Activated naive CD4-positive, alpha-beta T cell treated with anti-CD3 and anti-CD28 coated beads, Interleukin-2, amount 50 U/mL, for 72 hours (primary cell): ENCODE measurements at regions not wholly inside any gene's neighbourhood (a gene's known extent, or its start where the extent isn't known, plus 50 kb on each side); places are given as distances from the start of the nearest gene placed in this dataset.
A peak's percentile ranks its signal among the peaks of the same experiment; 100 is the strongest.

Experiments used
- ATAC-seq, 2 donors: fragments of 150-1000 bp; cut with Tn5 transposase; 2 replicates each; pipeline ENCODE4 v1.10.0; 2021; ENCODE audit warnings: mild to moderate bottlenecking in 2 of 2, moderate library complexity in 2 of 2
- DNase-seq, 2 donors: peaks; one replicate each; pipeline ENCODE4 v3.0.0; 2021 to 2022; ENCODE audit warnings: low spot score in 2 of 2
- H3K27ac Mint-ChIP-seq, 2 donors: one replicate each; pipeline ENCODE4 v1.8.0; 2022; ENCODE audit warnings: mild to moderate bottlenecking in 2 of 2, mixed read lengths in 2 of 2
- H3K36me3 Mint-ChIP-seq, 2 donors: one replicate each; pipeline ENCODE4 v1.8.0; 2022; ENCODE audit warnings: mixed read lengths in 2 of 2
- H3K9me3 Mint-ChIP-seq, 2 donors: one replicate each; pipeline ENCODE4 v1.8.0; 2022; ENCODE audit warnings: mixed read lengths in 2 of 2

DNA sequence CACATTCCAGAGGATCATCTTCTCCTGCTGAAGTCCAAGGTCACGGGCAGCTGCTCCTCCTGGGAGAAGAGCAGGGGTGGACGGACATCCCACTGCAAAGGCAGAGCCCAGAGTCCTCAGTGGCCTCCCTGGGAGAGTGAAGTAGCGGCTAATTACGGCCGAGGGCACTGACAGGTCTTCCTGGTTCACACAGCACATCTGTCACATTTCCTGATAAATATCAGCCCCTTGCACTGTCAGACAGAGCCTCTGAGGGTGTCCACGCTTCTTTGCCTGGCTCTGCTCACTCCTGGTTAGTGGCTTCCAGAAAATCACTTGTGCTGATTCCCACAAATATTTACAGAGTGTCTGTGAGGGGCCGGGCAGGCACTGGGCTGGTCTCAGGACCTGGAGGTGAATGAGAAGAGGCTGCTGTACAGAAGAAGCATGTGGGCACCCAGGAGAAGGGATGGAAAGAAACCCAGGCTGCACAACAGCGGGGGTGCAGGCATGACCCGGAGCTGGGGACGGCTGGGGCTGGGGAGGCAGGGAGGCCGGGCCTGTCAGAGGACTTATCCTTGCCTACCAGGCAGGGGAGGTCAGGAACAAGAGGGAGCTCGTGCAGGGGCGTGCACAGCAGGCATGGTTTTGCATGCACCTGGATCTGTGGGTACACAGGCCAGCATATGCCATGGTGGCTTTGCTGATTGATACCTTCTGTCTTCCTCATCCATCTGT lies 258.2 kb upstream of the TNRC6C start:
- no peak for DNase-seq
- no peak overlapping the region for H3K27ac Mint-ChIP-seq
- ATAC-seq, result no peak
- peaks cover 19 to 35% of the 10 kb centered on the region in 2 donors for H3K36me3 Mint-ChIP-seq
- peaks cover 9 to 27% of the 10 kb centered on the region in 2 donors for H3K9me3 Mint-ChIP-seq

DNA sequence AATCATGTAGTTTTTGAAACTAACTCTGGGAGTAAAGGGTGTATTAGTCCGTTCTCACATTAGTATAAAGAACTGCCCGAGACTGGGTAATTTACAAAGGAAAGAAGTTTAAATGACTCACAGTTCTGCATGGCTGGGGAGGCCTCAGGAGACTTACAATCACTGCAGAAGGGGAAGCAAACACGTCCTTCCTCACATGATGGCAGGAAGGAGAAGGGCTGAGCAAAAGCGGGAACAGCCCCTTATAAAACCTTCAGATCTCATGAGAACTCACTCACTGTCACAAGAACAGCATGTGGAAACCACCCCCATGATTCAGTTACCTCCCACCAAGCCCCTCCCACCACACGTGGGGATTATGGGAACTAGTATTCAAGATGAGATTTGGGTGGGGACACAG lies 256.5 kb upstream of the TNRC6C start:
- peaks cover 20 to 37% of the 10 kb centered on the region in 2 donors for H3K36me3 Mint-ChIP-seq
- H3K9me3 Mint-ChIP-seq, result peaks cover 9 to 27% of the 10 kb centered on the region in 2 donors
- no peak for ATAC-seq
- H3K27ac Mint-ChIP-seq, result no peak overlapping the region
- DNase-seq, result no peak

DNA sequence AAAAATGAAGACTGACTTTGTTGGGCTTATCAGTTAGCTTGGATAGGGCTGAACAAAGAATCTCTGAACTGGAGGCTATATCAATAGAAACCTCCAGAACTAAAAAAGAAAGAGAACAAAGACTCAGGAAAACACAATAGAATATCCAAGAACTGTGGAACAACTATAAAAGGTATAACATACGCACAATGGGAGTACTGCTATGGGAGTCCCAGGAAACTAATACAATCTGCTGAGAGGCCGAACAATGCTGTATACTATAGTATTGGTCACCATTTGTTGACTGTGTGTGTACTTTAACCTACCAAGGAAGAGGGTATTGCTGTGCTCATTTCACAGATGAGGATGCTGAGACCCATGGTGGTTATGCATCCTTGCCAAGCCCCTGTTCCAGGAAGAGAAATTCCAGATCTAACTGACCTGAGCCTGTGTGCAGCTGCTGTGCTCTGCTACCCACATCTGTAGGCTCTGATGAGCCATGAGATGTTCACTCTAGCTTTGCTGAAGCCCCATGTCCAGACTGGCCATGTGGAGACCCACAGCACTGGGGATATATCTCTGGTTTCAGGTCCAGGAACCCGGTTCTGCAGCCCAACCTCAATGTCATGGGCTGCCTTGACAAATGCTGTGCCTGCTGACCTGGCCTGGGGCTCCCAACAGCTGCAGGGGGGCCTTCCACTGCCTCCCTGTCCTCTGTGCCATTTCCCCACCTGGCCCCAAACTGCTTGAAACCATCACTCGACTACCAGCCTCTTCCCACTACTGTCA lies 254.3 kb upstream of the TNRC6C start:
- ATAC-seq, result no peak
- peaks cover 20 to 37% of the 10 kb centered on the region in 2 donors for H3K36me3 Mint-ChIP-seq
- H3K9me3 Mint-ChIP-seq, result peaks cover 9 to 32% of the 10 kb centered on the region in 2 donors

DNA sequence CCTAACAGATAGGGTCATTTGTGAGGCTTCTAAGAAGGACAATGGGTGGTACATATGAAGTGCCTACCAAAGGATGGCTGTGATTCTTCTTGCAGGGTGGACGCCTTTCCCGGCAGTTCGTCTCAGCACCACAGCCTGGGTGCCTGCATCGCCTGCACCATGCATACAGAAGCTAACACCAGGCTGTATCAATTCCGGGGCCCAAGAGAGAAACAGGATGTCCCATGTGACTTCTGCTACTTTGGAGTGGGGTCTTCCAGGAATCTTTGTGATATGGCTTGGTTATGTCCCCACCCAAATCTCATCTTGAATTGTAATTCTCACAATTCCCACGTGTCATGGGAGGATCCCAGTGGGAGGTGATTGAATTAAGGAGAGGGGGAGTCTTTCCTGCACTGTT lies 251.6 kb upstream of the TNRC6C start:
- Mint-ChIP-seq H3K9me3 (peaks cover 9 to 27% of the 10 kb centered on the region in 2 donors), H3K27ac (no peak overlapping the region), H3K36me3 (peaks cover 20 to 29% of the 10 kb centered on the region in 2 donors)
- DNase-seq (no peak), ATAC-seq (no peak)

More for the DNA sequence above, 254.3 kb upstream of the TNRC6C start:
- no peak overlapping the region for H3K27ac Mint-ChIP-seq
- DNase-seq, result no peak

DNA sequence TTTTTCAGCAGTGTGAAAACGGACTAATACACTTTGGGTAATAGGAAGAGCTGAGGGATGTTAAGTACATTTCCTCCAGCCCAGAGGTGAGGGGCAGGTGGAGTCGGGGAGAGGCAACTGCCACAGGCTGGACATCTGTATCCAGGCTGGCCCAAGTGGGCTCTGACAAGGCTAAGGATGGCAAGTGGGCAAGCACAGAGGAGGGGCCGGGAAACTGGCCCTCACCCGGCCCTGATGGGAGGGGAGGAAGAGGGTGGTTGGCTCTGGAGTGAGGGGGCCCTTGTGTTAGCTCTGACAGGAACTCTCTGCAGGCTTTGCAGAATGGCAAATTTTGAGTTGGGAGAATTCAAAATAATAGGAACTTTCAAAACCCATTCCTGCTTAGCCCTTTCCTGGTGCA lies 251.0 kb upstream of the TNRC6C start:
- peaks cover 20 to 22% of the 10 kb centered on the region in 2 donors for H3K36me3 Mint-ChIP-seq
- DNase-seq, result no peak
- H3K9me3 Mint-ChIP-seq, result peaks cover 9 to 21% of the 10 kb centered on the region in 2 donors
- no peak overlapping the region for H3K27ac Mint-ChIP-seq
- no peak for ATAC-seq

DNA sequence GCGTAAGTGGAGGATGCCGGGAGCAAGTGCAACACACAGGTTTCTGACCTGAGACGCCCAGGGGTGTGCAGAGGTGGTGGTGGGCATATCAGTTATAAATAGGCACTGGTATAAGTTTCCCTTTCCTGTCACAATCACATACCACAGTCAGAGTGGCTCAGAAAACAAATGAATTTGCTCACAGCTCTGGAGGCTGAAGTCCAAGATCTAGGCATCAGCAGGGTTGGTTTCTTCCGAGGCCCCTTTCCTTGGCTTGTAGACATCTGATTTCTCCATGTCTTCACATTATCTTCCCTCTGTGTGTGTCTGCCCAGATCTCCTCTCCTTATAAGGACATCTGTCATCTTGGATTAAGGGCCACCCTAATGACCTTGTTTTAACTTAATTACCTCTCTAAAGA lies 250.5 kb upstream of the TNRC6C start:
- no peak overlapping the region for H3K27ac Mint-ChIP-seq
- H3K9me3 Mint-ChIP-seq, result peaks cover 8 to 20% of the 10 kb centered on the region in 2 donors
- peaks cover 20 to 21% of the 10 kb centered on the region in 2 donors for H3K36me3 Mint-ChIP-seq
- ATAC-seq, result no peak
- DNase-seq, result no peak

DNA sequence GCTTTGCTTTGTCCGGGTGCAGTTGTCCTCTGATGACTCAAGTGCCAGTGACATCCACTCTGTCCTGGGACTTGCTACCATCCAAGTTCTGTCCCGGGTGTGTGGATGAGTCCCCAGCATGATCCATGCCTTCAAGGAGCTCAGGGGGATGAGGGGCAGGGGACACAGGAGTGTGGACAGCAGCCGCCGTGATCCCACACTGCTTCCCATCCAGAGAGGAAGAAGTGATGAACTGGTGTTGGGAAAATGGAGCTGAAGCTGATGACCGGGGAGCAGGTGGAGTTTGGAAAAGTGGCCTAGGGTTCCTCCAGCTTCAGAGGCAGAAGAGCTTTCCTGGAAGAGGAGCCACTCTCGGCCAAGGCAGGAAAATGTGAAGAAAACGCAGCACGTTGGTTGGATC lies 249.6 kb upstream of the TNRC6C start:
- no peak overlapping the region for H3K27ac Mint-ChIP-seq

DNA sequence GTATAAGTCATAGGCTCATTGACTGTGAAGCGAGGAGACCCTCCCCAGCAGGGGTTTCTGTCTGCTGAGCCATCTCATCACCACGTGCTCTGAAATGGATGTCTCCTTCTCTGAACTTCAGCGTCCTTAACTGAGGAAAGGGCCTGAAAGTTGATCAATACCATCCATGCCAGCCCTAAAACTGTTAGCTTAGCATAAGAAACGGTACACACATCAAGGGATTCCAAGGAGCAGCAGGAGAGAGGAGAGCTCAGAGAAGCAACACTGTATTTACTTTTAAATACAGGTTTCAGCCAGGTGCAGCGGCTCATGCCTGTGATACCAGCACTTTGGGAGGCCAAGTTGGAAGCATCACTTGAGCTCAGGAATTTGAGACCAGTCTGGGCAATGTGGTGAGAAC lies 248.9 kb upstream of the TNRC6C start:
- H3K36me3 Mint-ChIP-seq, result peaks cover 8 to 9% of the 10 kb centered on the region in 2 donors
- peaks cover 0 to 16% of the 10 kb centered on the region in 2 donors for H3K9me3 Mint-ChIP-seq
- ATAC-seq (no peak), DNase-seq (no peak)
- H3K27ac Mint-ChIP-seq, result no peak overlapping the region

More for the DNA sequence above, 249.6 kb upstream of the TNRC6C start:
- ATAC-seq (no peak), DNase-seq (no peak)
- Mint-ChIP-seq H3K9me3 (peaks cover 2 to 11% of the 10 kb centered on the region in 2 donors), H3K36me3 (peaks cover 11 to 14% of the 10 kb centered on the region in 2 donors)

DNA sequence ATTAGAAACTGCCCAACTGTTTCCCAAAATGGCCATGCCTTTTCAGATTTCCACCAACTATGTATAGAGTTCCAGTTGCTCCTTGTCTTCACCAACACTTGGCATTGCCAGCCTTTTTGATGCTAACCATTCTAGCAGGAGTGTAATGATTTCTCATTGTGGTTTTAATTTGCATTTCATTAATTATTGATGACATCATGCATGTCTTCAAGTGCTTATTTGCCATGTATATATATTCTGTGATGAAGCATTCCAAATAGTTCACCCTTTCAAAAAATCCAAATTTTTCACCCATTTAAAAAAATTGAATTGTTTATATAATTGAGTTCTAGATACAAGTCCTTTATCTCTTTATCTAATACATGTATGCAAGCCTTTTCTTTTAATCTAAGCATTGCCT lies 245.9 kb upstream of the TNRC6C start:
- DNase-seq (no peak), ATAC-seq (no peak)
- H3K27ac Mint-ChIP-seq, result no peak overlapping the region
- peaks cover 0 to 10% of the 10 kb centered on the region in 2 donors for H3K9me3 Mint-ChIP-seq
- H3K36me3 Mint-ChIP-seq, result peaks cover 0 to 9% of the 10 kb centered on the region in 2 donors

DNA sequence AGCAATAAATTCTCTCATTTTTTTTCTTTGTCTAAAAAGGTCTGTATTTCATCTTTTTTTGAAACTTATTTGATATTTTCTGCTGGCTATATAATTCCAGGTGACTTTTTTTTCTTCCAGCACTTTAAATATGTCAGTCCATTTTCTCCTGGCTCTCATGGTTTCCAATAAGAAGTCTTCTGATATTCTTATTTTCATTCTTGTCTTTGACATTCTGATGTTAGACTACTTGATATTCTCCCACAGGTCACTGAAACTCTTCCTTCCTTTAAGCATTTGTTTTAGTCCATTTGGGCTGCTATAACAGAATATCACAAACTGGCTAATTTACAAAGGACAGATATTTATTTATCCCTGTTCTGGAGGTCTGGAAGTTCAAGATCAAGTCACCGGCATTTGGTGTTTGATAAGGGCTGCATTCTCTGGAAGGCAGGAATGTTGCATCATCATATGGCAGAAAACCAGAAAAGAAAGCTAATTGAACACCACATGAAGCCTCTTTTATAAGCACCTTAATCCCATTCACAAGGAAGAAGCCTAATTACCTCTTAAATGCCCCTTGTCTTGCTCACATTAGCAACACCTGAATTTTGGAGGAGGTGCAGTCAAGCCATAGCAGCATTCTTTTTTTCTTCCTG lies 242.1 kb upstream of the TNRC6C start:
- no peak for ATAC-seq
- Mint-ChIP-seq H3K27ac (no peak overlapping the region), H3K9me3 (peaks cover 6 to 24% of the 10 kb centered on the region in 2 donors), H3K36me3 (peaks cover 0 to 17% of the 10 kb centered on the region in 2 donors)
- no peak for DNase-seq

DNA sequence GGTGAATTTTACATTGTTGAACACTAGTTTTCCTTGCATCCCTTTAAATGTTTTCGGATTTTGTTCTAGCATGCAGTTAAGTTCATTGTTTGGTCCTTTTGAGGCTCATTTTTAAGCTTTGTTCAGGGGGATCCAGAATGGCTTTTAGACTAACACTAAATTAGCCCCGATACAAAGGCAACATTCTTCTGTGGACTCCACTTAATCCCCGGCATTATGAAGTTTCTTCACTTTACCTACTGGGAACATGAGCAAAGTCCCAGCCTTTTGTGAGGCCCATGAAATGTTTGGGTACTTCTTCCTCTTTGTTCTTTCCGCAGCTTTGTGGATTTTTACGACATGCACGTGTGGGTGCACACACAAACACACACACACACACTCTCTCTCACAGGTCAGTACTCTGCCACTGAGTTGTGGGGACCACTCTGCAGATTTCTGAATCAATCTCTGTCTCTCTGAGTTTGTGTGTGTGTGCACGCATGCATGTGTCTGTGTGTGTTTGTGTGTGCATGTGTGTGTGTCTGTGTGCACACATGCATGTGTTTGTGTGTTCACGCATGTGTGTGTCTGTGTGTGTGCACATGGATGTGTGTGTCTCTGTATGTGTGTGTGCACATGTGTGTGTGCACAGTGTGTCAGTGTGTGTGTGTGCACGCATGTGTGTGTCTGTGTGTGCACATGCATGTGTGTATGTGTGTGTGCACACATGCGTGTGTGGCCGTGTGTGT lies 240.4 kb upstream of the TNRC6C start:
- ATAC-seq (no peak), DNase-seq (no peak)
- Mint-ChIP-seq H3K9me3 (peaks cover 6 to 24% of the 10 kb centered on the region in 2 donors), H3K36me3 (peaks cover 0 to 17% of the 10 kb centered on the region in 2 donors), H3K27ac (no peak overlapping the region)

DNA sequence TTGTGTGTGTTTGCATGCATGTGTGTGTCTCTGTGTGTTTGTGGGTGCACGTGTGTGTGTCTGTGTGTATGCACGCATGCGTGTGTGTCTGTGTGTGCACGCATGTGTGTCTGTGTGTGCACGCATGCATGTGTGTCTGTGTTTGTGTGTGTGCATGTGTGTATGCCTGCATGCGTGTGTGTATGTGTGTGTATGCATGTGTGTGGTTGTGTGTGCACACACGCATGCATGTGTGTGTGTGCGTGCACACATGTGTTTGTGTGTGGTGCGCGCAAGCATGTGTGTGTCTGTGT lies 239.9 kb upstream of the TNRC6C start:
- Mint-ChIP-seq H3K36me3 (peaks cover 0 to 17% of the 10 kb centered on the region in 2 donors), H3K27ac (no peak overlapping the region), H3K9me3 (peaks cover 6 to 24% of the 10 kb centered on the region in 2 donors)
- ATAC-seq (no peak), DNase-seq (no peak)

DNA sequence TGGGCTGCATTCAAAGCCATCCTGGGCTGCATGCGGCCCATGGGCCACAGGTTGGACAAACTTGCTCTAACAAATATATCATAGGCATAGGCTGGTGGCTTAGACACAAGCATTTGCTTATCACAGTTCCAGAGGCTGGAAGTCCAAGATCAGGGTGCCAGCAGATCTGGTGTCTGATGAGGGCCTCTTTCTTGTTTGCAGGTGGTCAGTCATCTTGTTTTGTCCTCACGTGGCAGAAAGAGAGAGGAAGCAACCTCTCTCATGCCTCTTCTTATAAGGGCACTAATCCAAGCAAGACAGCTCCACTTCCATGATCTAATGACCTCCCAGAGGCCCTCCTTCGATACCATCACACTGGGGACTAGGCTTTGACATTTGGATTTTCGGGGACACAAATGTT lies 238.7 kb upstream of the TNRC6C start:
- ATAC-seq (no peak), DNase-seq (no peak)
- Mint-ChIP-seq H3K36me3 (peaks cover 0 to 17% of the 10 kb centered on the region in 2 donors), H3K27ac (no peak overlapping the region), H3K9me3 (peaks cover 6 to 18% of the 10 kb centered on the region in 2 donors)

DNA sequence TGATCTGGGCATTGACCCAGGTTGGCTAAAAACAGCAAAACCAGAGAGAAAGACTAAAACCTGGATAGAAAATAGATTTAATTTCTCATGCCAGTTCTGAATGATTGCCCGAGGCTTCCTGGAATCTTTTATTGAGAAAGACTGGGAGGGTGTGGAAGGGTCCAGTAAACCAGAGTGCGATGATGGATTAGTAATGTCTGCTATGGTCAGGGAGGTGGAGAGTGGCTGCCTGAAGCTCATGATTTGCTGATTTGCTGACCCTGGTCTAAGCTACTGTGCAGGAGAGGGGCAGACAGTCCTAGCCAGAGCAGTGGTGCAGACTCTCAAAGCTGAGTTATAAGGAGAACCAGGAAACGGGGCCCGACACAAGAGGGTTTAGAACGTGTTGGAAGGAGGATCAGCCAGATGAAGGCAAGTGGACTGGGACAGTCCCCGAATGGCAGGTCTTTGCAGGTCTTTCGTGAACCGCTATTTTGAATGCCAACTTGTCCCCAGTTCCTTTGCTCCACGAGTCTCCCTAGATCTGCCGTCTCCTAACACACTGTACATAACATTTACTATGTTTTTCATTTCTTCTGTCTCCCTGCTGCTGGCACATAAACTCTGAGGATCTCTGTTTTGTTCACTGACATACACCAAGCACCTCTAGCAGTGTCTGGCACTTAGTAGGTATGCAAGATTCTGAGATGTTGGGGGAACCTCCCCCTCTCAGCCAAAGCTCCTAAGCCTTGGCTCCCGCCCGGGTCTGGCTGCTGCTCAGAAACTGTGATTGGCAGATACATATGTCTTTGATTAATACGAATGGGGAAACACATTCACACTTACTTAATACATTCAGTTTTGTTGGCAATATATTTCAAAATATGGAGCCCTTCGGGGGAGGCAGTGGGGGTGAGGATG lies 237.3 kb upstream of the TNRC6C start:
- peaks cover 0 to 12% of the 10 kb centered on the region in 2 donors for H3K36me3 Mint-ChIP-seq
- no peak overlapping the region for H3K27ac Mint-ChIP-seq
- H3K9me3 Mint-ChIP-seq, result peaks cover 6 to 18% of the 10 kb centered on the region in 2 donors
- ATAC-seq, result no peak
- peak in 1 of 2 donors; percentile 21 for DNase-seq

DNA sequence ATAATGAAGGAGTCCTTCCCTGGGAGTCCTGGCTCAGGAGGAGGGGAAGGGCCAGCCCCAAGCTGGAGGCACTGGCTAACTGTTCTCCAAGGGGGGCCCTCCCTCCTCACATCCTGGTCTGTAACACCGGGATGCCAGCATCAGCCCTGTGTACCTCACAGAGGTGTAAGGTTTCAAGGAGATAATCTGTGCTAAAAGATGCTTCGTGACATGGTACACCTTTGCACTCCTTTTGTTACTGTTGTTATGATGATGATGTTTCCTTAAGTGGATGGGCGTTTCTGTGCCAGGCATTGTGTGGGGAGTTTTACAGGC lies 236.7 kb upstream of the TNRC6C start:
- Mint-ChIP-seq H3K36me3 (peaks cover 0 to 8% of the 10 kb centered on the region in 2 donors), H3K27ac (no peak overlapping the region), H3K9me3 (peaks cover 6 to 14% of the 10 kb centered on the region in 2 donors)
- DNase-seq, result no peak
- ATAC-seq, result no peak

DNA sequence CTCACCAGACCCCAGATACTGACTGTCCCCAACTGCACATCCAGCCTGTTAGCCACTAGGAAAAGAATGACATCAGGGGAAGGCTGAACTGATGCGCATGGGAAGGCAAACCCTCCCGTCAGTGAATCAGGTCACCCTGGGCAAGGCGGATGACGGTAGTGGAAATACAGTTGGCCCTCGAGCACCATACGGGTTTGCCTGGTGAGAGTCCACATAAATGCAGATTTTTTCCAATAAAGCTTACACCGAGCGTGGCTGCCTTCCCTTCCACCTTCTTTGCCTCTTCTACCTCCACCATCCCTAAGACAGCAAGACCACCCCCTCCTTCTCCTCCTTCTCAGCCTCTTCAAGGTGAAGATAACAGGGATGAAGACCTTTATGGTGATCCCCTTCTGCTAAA lies 236.1 kb upstream of the TNRC6C start:
- ATAC-seq (no peak), DNase-seq (no peak)
- peaks cover 0 to 8% of the 10 kb centered on the region in 2 donors for H3K36me3 Mint-ChIP-seq
- H3K27ac Mint-ChIP-seq, result no peak overlapping the region
- H3K9me3 Mint-ChIP-seq, result peaks cover 6 to 14% of the 10 kb centered on the region in 2 donors
